Left lung (tissue), 4 donors: ENCODE measurements at regions not wholly inside any gene's neighbourhood (a gene's known extent, or its start where the extent isn't known, plus 50 kb on each side); places are given as distances from the start of the nearest gene placed in this dataset.

Experiments
- ATAC-seq: fragments of 200-7000 bp; cut with Tn5 transposase; one replicate; pipeline ENCODE4 v1.9.1; 2020; ENCODE audit warnings: moderate library complexity
- DNase-seq, 4 donors: peaks; one replicate each; pipeline ENCODE4 v3.0.0-alpha.2; 2013 to 2020
- H3K27ac ChIP-seq, 2 donors: fragments of 200-600 bp; sonication (generic) in 1 of 2; one replicate each; pipeline versions ENCODE4 v1.5.0 to v1.8.0; 2020 to 2021
- H3K27me3 ChIP-seq, 2 donors: fragments of 200-600 bp; sonication (generic) in 1 of 2; one replicate each; pipeline versions ENCODE4 v1.5.0 to v1.8.0; 2020 to 2021
- H3K36me3 ChIP-seq, 2 donors: fragments of 200-600 bp; sonication (generic) in 1 of 2; one replicate each; pipeline versions ENCODE4 v1.5.0 to v1.8.0; 2020 to 2021
- H3K4me1 ChIP-seq, 2 donors: fragments of 200-600 bp; one replicate each; pipeline ENCODE4 v1.8.0; 2021
- H3K4me3 ChIP-seq, 2 donors: fragments of 200-600 bp; sonication (generic) in 1 of 2; one replicate each; pipeline versions ENCODE4 v1.5.0 to v1.8.0; 2020 to 2021; ENCODE audit warnings: mild to moderate bottlenecking in 1 of 2
- H3K9me3 ChIP-seq, 2 donors: fragments of 200-600 bp; sonication (generic) in 1 of 2; one replicate each; pipeline versions ENCODE4 v1.5.0 to v1.8.0; 2020 to 2021
- intact Hi-C, 2 donors: fragments of 100-400 bp; cut with DNase I; formaldehyde crosslinking; loops; one replicate each; pipeline versions ENCODE4 v1.11.2 to v1.14.2; 2022
- TF ChIP-seq, protein P1 (sequence below), 2 donors: fragments of 200-600 bp; sonication (generic) in 1 of 2; IDR thresholded peaks; one replicate each; pipeline versions ENCODE4 v1.5.0 to v1.8.0; 2021; ENCODE audit warnings: antibody characterized with exemption in 2 of 2
- donor health status: DM: no; HTN: yes; CAD: no.
- donor health status: DM: no; HTN: no; CAD: no.

DNA sequence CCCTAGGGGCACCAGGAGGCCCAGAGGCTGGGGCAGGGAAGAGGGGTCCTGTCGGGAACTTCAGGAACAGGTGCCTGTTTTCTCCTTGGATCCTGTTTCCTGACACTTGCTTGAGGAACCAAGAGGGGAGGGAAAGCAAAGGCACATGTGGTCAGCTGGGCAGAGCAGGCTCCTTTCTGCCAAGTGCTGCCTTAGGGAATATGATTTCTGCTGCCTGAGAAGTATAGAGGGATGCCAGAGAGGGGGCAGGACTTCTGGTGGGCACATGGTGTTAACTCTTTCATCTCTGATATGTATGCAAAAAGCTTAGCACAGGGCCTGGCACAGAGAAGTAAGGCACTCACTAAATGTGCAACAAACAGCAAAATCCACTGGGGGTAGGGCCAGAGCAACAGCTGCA, 51.2 kb upstream of the PJA1 start:
- no peak for DNase-seq
- Histone ChIP-seq H3K4me1 (no peaks in the 10 kb centered on the region), H3K9me3 (no peaks in the 10 kb centered on the region), H3K27me3 (peaks cover 0 to 10% of the 10 kb centered on the region in 2 donors), H3K36me3 (no peaks in the 10 kb centered on the region), H3K27ac (no peak overlapping the region), H3K4me3 (no peak overlapping the region)
- intact Hi-C loops = loop anchor here in 1 of 2 donors (10.0 kb wide), 1 partner anchor 132 kb away; no protein-coding TSS in a partner anchor
- ATAC-seq = no peak
- TF ChIP-seq, protein P1, sequence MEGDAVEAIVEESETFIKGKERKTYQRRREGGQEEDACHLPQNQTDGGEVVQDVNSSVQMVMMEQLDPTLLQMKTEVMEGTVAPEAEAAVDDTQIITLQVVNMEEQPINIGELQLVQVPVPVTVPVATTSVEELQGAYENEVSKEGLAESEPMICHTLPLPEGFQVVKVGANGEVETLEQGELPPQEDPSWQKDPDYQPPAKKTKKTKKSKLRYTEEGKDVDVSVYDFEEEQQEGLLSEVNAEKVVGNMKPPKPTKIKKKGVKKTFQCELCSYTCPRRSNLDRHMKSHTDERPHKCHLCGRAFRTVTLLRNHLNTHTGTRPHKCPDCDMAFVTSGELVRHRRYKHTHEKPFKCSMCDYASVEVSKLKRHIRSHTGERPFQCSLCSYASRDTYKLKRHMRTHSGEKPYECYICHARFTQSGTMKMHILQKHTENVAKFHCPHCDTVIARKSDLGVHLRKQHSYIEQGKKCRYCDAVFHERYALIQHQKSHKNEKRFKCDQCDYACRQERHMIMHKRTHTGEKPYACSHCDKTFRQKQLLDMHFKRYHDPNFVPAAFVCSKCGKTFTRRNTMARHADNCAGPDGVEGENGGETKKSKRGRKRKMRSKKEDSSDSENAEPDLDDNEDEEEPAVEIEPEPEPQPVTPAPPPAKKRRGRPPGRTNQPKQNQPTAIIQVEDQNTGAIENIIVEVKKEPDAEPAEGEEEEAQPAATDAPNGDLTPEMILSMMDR (IDR thresholded peaks at IDR 0.05) = no peak

DNA sequence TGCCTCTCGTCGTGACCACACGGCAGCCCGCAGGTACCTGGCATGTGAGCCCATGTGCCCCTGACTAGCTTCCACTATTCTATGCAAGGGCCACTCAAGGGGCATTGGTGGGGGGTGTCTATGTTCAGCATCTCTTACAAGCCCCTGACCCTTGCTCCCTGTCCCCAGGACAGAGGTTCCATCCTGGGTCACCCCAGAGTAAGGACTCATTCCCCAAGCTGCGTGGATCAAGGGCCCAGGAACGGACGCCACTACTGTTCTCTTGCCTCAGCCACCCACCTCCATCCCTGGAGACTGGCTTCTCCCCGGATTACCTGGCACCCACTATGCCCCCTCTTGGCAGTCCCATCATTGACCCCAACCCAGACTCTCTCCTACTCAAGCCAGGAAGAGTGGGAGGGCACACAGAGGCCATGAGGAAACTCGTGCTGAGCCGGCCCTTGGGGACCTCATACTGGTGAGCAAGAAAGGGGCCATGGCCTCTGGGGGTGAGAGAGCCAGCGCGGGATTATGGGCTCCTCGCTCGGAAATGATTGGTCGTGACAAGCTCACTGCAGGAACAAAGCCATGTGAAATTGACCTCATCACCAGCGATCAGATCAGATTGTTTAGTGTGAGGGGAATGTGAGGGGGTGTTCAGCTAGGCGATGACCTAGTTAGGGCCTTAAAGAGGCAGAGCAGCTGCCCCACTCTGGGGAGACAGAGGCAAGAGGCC, 50.1 kb upstream of the PJA1 start:
- Histone ChIP-seq H3K36me3 (no peaks in the 10 kb centered on the region), H3K4me3 (no peak overlapping the region), H3K4me1 (no peaks in the 10 kb centered on the region), H3K27ac (no peak overlapping the region), H3K27me3 (peaks cover 0 to 10% of the 10 kb centered on the region in 2 donors), H3K9me3 (no peaks in the 10 kb centered on the region)
- DNase-seq (no peak), ATAC-seq (no peak)
- TF ChIP-seq, protein P1 (IDR thresholded peaks at IDR 0.05) = no peak
- intact Hi-C loops = loop anchor here in 1 of 2 donors (10.0 kb wide), 1 partner anchor 131 kb away; no protein-coding TSS in a partner anchor
